H1 (cell line): ENCODE measurements at regions not wholly inside any gene's neighbourhood (a gene's known extent, or its start where the extent isn't known, plus 50 kb on each side); places are given as distances from the start of the nearest gene placed in this dataset.

Experiments used
- BRCA1 ChIP-seq: IDR thresholded peaks from 2 replicates; pipeline ENCODE4 v1.6.1; 2012; ENCODE audit warnings: low read depth, low read length, improper control_type of control experiment
- CREB1 ChIP-seq: IDR thresholded peaks from 2 replicates; pipeline ENCODE4 v1.6.1; 2012; ENCODE audit warnings: inconsistent platforms
- EP300 ChIP-seq, 2 experiments: IDR thresholded peaks; 1 replicate in 1 of 2; 2 replicates in 1 of 2; pipeline ENCODE4 v1.6.1; 2011 to 2012; ENCODE audit warnings: low read depth in 2 of 2, low read length in 2 of 2, mild to moderate bottlenecking in 2 of 2, borderline replicate concordance in 1 of 2, inconsistent platforms in 1 of 2, moderate library complexity in 1 of 2
- EZH2 ChIP-seq: fragments of 200-600 bp; sonication (generic); IDR thresholded peaks from 2 replicates; pipeline ENCODE4 v1.7.1; 2012; ENCODE audit warnings: low read depth, mild to moderate bottlenecking, moderate library complexity, low read length, inconsistent platforms; ENCODE audit not compliant: severe bottlenecking
- GABPA ChIP-seq: IDR thresholded peaks from 2 replicates; pipeline ENCODE4 v1.6.1; 2011; ENCODE audit warnings: mild to moderate bottlenecking, low read length, moderate library complexity, borderline replicate concordance; ENCODE audit not compliant: insufficient read depth
- JUND ChIP-seq: IDR thresholded peaks from 2 replicates; pipeline ENCODE4 v1.6.1; 2011; ENCODE audit warnings: mild to moderate bottlenecking, improper control_type of control experiment, low read length
- KDM4A ChIP-seq: IDR thresholded peaks from one replicate; pipeline ENCODE4 v1.7.1; 2012; ENCODE audit warnings: low read depth, mild to moderate bottlenecking, moderate library complexity, low read length, inconsistent platforms; ENCODE audit not compliant: severe bottlenecking
- POLR2A ChIP-seq, 2 experiments: IDR thresholded peaks; 1 replicate in 1 of 2; 2 replicates in 1 of 2; pipeline ENCODE4 v1.6.1; 2011; ENCODE audit warnings: low read depth in 2 of 2, low read length in 2 of 2, mild to moderate bottlenecking in 2 of 2; ENCODE audit errors: control extremely low read depth in 1 of 2
- POLR2AphosphoS5 ChIP-seq: IDR thresholded peaks from 2 replicates; pipeline ENCODE4 v1.6.1; 2011; ENCODE audit warnings: low read depth, low read length
- RXRA ChIP-seq: IDR thresholded peaks from 2 replicates; pipeline ENCODE4 v1.6.1; 2011; ENCODE audit warnings: low read depth, mild to moderate bottlenecking, low read length, moderate library complexity; ENCODE audit not compliant: insufficient read depth
- TAF1 ChIP-seq: IDR thresholded peaks from 2 replicates; pipeline ENCODE4 v1.6.1; 2011; ENCODE audit warnings: mild to moderate bottlenecking, low read depth, low read length
- TEAD4 ChIP-seq: IDR thresholded peaks from 2 replicates; pipeline ENCODE4 v1.6.1; 2012; ENCODE audit warnings: low read depth, low read length, inconsistent platforms, mixed read lengths
- TF ChIP-seq, protein P1 (sequence below), 3 experiments: IDR thresholded peaks; 1 replicate in 2 of 3; 2 replicates in 1 of 3; pipeline versions ENCODE4 v1.5.1 to v1.6.1; 2011; ENCODE audit warnings: low read length in 3 of 3, mild to moderate bottlenecking in 3 of 3, inconsistent platforms in 2 of 3, low read depth in 1 of 3, moderate library complexity in 1 of 3; ENCODE audit not compliant: insufficient read depth in 1 of 3; ENCODE audit errors: control extremely low read depth in 1 of 3

GRCh38 chr20:50314678-50315335 lies 124.2 kb downstream of the CEBPB start:
- TF ChIP-seq POLR2AphosphoS5 (no peak), RXRA (no peak), POLR2A (IDR thresholded peaks at IDR 0.05; ENCODE audit: control extremely low read depth in 1 of 2, low read depth in 2 of 2, low read length in 2 of 2) (no peak), EZH2 (no peak), GABPA (no peak), TAF1 (no peak), EP300 (IDR thresholded peaks at IDR 0.05; ENCODE audit: borderline replicate concordance in 1 of 2, low read depth in 2 of 2, low read length in 2 of 2) (no peak), BRCA1 (no peak), TEAD4 (no peak), KDM4A (no peak), JUND (no peak), CREB1 (no peak)
- TF ChIP-seq, protein P1, sequence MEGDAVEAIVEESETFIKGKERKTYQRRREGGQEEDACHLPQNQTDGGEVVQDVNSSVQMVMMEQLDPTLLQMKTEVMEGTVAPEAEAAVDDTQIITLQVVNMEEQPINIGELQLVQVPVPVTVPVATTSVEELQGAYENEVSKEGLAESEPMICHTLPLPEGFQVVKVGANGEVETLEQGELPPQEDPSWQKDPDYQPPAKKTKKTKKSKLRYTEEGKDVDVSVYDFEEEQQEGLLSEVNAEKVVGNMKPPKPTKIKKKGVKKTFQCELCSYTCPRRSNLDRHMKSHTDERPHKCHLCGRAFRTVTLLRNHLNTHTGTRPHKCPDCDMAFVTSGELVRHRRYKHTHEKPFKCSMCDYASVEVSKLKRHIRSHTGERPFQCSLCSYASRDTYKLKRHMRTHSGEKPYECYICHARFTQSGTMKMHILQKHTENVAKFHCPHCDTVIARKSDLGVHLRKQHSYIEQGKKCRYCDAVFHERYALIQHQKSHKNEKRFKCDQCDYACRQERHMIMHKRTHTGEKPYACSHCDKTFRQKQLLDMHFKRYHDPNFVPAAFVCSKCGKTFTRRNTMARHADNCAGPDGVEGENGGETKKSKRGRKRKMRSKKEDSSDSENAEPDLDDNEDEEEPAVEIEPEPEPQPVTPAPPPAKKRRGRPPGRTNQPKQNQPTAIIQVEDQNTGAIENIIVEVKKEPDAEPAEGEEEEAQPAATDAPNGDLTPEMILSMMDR (IDR thresholded peaks at IDR 0.05; ENCODE audit: control extremely low read depth in 1 of 3, insufficient read depth in 1 of 3, low read depth in 1 of 3, low read length in 3 of 3), result no peak
